ENCODE measurements at regions not wholly inside any gene's neighbourhood (a gene's known extent, or its start where the extent isn't known, plus 50 kb on each side); places are given as distances from the start of the nearest gene placed in this dataset.

- TF ChIP-seq BCL11A (IDR thresholded peaks at IDR 0.05; ENCODE audit: low read depth, low read length) (no peak), CTCF (IDR thresholded peaks at IDR 0.05 in 2 of 3, conservative IDR thresholded peaks at IDR 0.05 in 1 of 3; ENCODE audit: control insufficient read depth in 2 of 3, extremely low read depth in 1 of 3, insufficient read depth in 1 of 3, low read depth in 3 of 3, low read length in 3 of 3) (no peak), ZNF274 (IDR thresholded peaks at IDR 0.05; ENCODE audit: insufficient read depth, insufficient read length) (no peak), CBFB (IDR thresholded peaks at IDR 0.05; ENCODE audit: low read depth) (no peak), POLR2AphosphoS5 (IDR thresholded peaks at IDR 0.05; ENCODE audit: low read length) (no peak)
These were observed 254.6 kb downstream of the MRTFB start for GRCh38 chr16:14325502-14326401.
